H9 (cell line): ENCODE measurements at regions not wholly inside any gene's neighbourhood (a gene's known extent, or its start where the extent isn't known, plus 50 kb on each side); places are given as distances from the start of the nearest gene placed in this dataset.

Source experiments
- DNase-seq: peaks from one replicate; pipeline ENCODE4 v3.0.0-alpha.2; 2017
- H2AFZ ChIP-seq: one replicate; pipeline ENCODE4 v1.6.1; 2013; ENCODE audit warnings: mild to moderate bottlenecking, low read length, control low read depth, moderate library complexity
- H2AK5ac ChIP-seq: 2 replicates; pipeline ENCODE4 v1.6.1; 2013; ENCODE audit warnings: low read length, control low read depth, mixed read lengths; ENCODE audit not compliant: insufficient read length
- H2BK120ac ChIP-seq: one replicate; pipeline ENCODE4 v1.6.1; 2013; ENCODE audit warnings: low read depth, mild to moderate bottlenecking, low read length, control low read depth, inconsistent platforms; ENCODE audit not compliant: poor library complexity, severe bottlenecking
- H2BK12ac ChIP-seq: 2 replicates; pipeline ENCODE4 v1.6.1; 2013; ENCODE audit warnings: low read length, control low read depth, mixed read lengths, low read depth; ENCODE audit not compliant: insufficient read length
- H2BK15ac ChIP-seq: 2 replicates; pipeline ENCODE4 v1.6.1; 2013; ENCODE audit warnings: low read depth, low read length, control low read depth
- H2BK20ac ChIP-seq: one replicate; pipeline ENCODE4 v1.6.1; 2013; ENCODE audit warnings: low read depth, mild to moderate bottlenecking, low read length, control low read depth, inconsistent platforms; ENCODE audit not compliant: poor library complexity, severe bottlenecking
- H2BK5ac ChIP-seq: 2 replicates; pipeline ENCODE4 v1.6.1; 2013; ENCODE audit warnings: low read length, control low read depth, mixed read lengths; ENCODE audit not compliant: insufficient read length
- H3K14ac ChIP-seq: 2 replicates; pipeline ENCODE4 v1.6.1; 2013; ENCODE audit warnings: low read length, control low read depth; ENCODE audit not compliant: insufficient read depth
- H3K18ac ChIP-seq: 2 replicates; pipeline ENCODE4 v1.6.1; 2013; ENCODE audit warnings: low read depth, mild to moderate bottlenecking, mixed read lengths, low read length, control low read depth; ENCODE audit not compliant: insufficient read length
- H3K23ac ChIP-seq: 2 replicates; pipeline ENCODE4 v1.6.1; 2013; ENCODE audit warnings: low read length, control low read depth, mixed read lengths, low read depth; ENCODE audit not compliant: insufficient read length
- H3K23me2 ChIP-seq: 2 replicates; pipeline ENCODE4 v1.6.1; 2013; ENCODE audit warnings: low read depth, mild to moderate bottlenecking, mixed read lengths, low read length, control low read depth; ENCODE audit not compliant: insufficient read length, poor library complexity, severe bottlenecking
- H3K27ac ChIP-seq: 2 replicates; pipeline ENCODE4 v1.5.1; 2013; ENCODE audit warnings: low read length, control low read depth, mixed read lengths, low read depth; ENCODE audit not compliant: insufficient read length
- H3K27me3 ChIP-seq: 2 replicates; pipeline ENCODE4 v1.6.1; 2013; ENCODE audit warnings: low read length, control low read depth, inconsistent platforms; ENCODE audit not compliant: insufficient read depth
- H3K4ac ChIP-seq: 2 replicates; pipeline ENCODE4 v1.6.1; 2013; ENCODE audit warnings: low read depth, mild to moderate bottlenecking, control low read depth, inconsistent platforms, low read length, moderate library complexity
- H3K4me1 ChIP-seq: 2 replicates; pipeline ENCODE4 v1.6.1; 2013; ENCODE audit warnings: low read length, control low read depth, inconsistent platforms; ENCODE audit not compliant: insufficient read depth
- H3K4me2 ChIP-seq: 2 replicates; pipeline ENCODE4 v1.6.1; 2013; ENCODE audit warnings: low read length, control low read depth, mixed read lengths; ENCODE audit not compliant: insufficient read length, insufficient read depth
- H3K56ac ChIP-seq: 2 replicates; pipeline ENCODE4 v1.6.1; 2013; ENCODE audit warnings: low read depth, mild to moderate bottlenecking, mixed read lengths, low read length, control low read depth; ENCODE audit not compliant: insufficient read length
- H3K79me1 ChIP-seq: 2 replicates; pipeline ENCODE4 v1.6.1; 2013; ENCODE audit warnings: low read depth, mild to moderate bottlenecking, moderate library complexity, low read length, control low read depth, inconsistent platforms; ENCODE audit not compliant: insufficient read depth, poor library complexity, severe bottlenecking
- H3K79me2 ChIP-seq: 2 replicates; pipeline ENCODE4 v1.6.1; 2013; ENCODE audit warnings: low read length, control low read depth, inconsistent platforms; ENCODE audit not compliant: insufficient read depth
- H3K9ac ChIP-seq: 2 replicates; pipeline ENCODE4 v1.6.1; 2013; ENCODE audit warnings: low read length, control low read depth, mixed read lengths; ENCODE audit not compliant: insufficient read length; ENCODE audit errors: extremely low read depth
- H3K9me3 ChIP-seq: one replicate; pipeline ENCODE4 v1.6.1; 2013; ENCODE audit warnings: low read depth, low read length, inconsistent platforms; ENCODE audit not compliant: control insufficient read depth
- H3T11ph ChIP-seq: one replicate; pipeline ENCODE4 v1.6.1; 2013; ENCODE audit warnings: mild to moderate bottlenecking, low read length, control low read depth, inconsistent platforms
- H4K20me1 ChIP-seq: one replicate; pipeline ENCODE4 v1.6.1; 2013; ENCODE audit not compliant: control insufficient read depth, insufficient read length, insufficient read depth
- H4K5ac ChIP-seq: 2 replicates; pipeline ENCODE4 v1.6.1; 2013; ENCODE audit warnings: low read depth, mild to moderate bottlenecking, mixed read lengths, low read length, control low read depth; ENCODE audit not compliant: insufficient read length
- H4K8ac ChIP-seq: replicated peaks from 2 replicates; pipeline ENCODE4 v1.6.1; 2013; ENCODE audit warnings: low read length, control low read depth, mixed read lengths, low read depth; ENCODE audit not compliant: insufficient read length
- H4K91ac ChIP-seq: 2 replicates; pipeline ENCODE4 v1.6.1; 2013; ENCODE audit warnings: low read depth, mild to moderate bottlenecking, moderate library complexity, mixed read lengths, low read length, control low read depth; ENCODE audit not compliant: insufficient read length
- H3K27ac Mint-ChIP-seq, 3 experiments: 2 replicates in 2 of 3; 3 replicates in 1 of 3; pipeline ENCODE4 v1.8.0; 2020 to 2021; ENCODE audit warnings: mixed read lengths in 3 of 3, mild to moderate bottlenecking in 1 of 3, moderate library complexity in 1 of 3
- H3K27me3 Mint-ChIP-seq: 2 replicates; pipeline ENCODE4 v1.8.0; 2021; ENCODE audit warnings: low read depth, mild to moderate bottlenecking, moderate library complexity, mixed read lengths
- H3K36me3 Mint-ChIP-seq, 3 experiments: 2 replicates in 2 of 3; 3 replicates in 1 of 3; pipeline ENCODE4 v1.8.0; 2020 to 2021; ENCODE audit warnings: low read depth in 3 of 3, mixed read lengths in 3 of 3; ENCODE audit not compliant: insufficient read depth in 1 of 3
- H3K4me1 Mint-ChIP-seq, 2 experiments: 2 replicates each; pipeline ENCODE4 v1.8.0; 2020; ENCODE audit warnings: mixed read lengths in 2 of 2
- H3K4me3 Mint-ChIP-seq, 2 experiments: 2 replicates in 1 of 2; 3 replicates in 1 of 2; pipeline ENCODE4 v1.8.0; 2020 to 2021; ENCODE audit warnings: mild to moderate bottlenecking in 2 of 2, mixed read lengths in 2 of 2, moderate library complexity in 1 of 2
- H3K9me3 Mint-ChIP-seq, 2 experiments: 2 replicates in 1 of 2; 3 replicates in 1 of 2; pipeline ENCODE4 v1.8.0; 2020; ENCODE audit warnings: mild to moderate bottlenecking in 2 of 2, mixed read lengths in 2 of 2, moderate library complexity in 1 of 2
- CTCF ChIP-seq: fragments of 200-600 bp; sonication (generic); conservative IDR thresholded peaks from 3 replicates; pipeline ENCODE4 v1.8.0; 2021; ENCODE audit warnings: antibody characterized with exemption, mild to moderate bottlenecking
- WGBS: extraction: QIAGEN DNeasy Blood & Tissue Kit; methylation state at CpG from one replicate; pipeline ENCODE4 v1.1.7; 2013; ENCODE audit warnings: missing lambda C conversion rate, low lambda C conversion rate, mixed read lengths; ENCODE audit not compliant: insufficient read length; ENCODE audit errors: extremely low coverage; 5-methylcytosine and 5-hydroxymethylcytosine counted together

- Histone ChIP-seq H3K9me3 (no peaks in the 10 kb centered on the region), H4K91ac (no peak overlapping the region), H3K4me2 (no peak overlapping the region), H2BK120ac (no peak overlapping the region), H4K8ac (no peak overlapping the region), H2BK20ac (no peak overlapping the region), H3K23ac (no peak overlapping the region), H3K18ac (no peak overlapping the region), H3K23me2 (no peaks in the 10 kb centered on the region), H3K4ac (no peak overlapping the region; the same call in 1 of the 2 replicates), H2AFZ (no peak overlapping the region), H2BK12ac (no peak overlapping the region), H4K5ac (no peak overlapping the region), H3K14ac (no peak overlapping the region), H4K20me1 (no peaks in the 10 kb centered on the region), H3T11ph (no peak overlapping the region), H3K79me2 (no peaks in the 10 kb centered on the region), H3K56ac (no peak overlapping the region), H2BK15ac (no peak overlapping the region), H3K9ac (no peak overlapping the region), H3K27me3 (no peaks in the 10 kb centered on the region), H2AK5ac (no peak overlapping the region), H3K79me1 (no peaks in the 10 kb centered on the region), H2BK5ac (no peak overlapping the region), H3K4me1 (peaks cover 2% of the 10 kb centered on the region; the same call in 1 of the 2 replicates), H3K27ac (no peak overlapping the region)
- H3K4me3 Mint-ChIP-seq, result no peak overlapping the region
- TF ChIP-seq CTCF, result no peak
- H3K4me1 Mint-ChIP-seq, result peaks cover 21 to 40% of the 10 kb centered on the region in 2 experiments
- DNase-seq, result no peak
- H3K27ac Mint-ChIP-seq, result no peak overlapping the region
- no peaks in the 10 kb centered on the region for H3K27me3 Mint-ChIP-seq
- H3K9me3 Mint-ChIP-seq, result no peaks in the 10 kb centered on the region
- WGBS, result no CpG with 5 or more reads among the region's 2 CpGs
- no peaks in the 10 kb centered on the region; a peak in 1 of 7 replicates for H3K36me3 Mint-ChIP-seq
These were observed 89.9 kb upstream of the CHL1 start for GRCh38 chr3:106619-107018.
